GM18519 (cell line): ENCODE measurements at regions not wholly inside any gene's neighbourhood (a gene's known extent, or its start where the extent isn't known, plus 50 kb on each side); places are given as distances from the start of the nearest gene placed in this dataset.

Source experiments
- ATAC-seq: cut with Tn5 transposase; IDR thresholded peaks from one replicate; pipeline ENCODE4 v1.9.1; 2021; ENCODE audit warnings: mild to moderate bottlenecking, moderate library complexity; ENCODE audit not compliant: unreplicated experiment, low FRiP score

DNA sequence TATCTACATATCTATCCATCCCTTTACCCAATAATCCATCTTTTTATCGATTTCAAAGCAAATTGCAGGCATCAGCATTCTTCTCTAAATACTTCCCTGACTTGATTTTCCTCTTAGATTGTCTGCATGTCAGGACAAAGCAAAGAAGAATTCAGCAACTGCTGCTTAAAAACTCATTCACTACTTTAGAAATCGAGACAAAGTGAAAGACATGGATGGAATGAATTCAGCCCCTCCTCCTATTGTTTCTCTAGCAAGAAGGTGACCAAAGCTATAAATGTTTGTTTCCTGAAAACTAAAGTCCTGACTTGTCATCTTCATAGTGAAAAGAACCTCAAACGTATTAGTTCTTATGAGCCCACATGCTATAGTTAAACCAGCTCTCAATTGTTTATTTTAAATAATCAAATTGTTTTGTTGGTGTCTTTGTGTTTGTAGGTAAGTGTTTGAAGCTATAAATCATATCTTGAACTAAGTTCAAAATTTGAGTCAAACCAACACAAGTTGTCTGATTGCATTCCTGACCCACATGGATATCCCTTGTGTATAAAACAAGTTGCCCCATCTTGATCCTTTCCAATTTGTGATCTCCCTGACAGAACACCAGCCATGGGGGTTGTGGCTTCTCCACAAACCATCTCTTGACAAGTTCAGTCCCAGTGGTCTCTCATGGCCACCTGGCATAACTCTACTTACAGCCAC, 58.6 kb upstream of the ARHGAP5 start:
- no peak for ATAC-seq

- no peak for ATAC-seq
Observed at GRCh38 chr14:32019276-32019675, 57.8 kb upstream of the ARHGAP5 start.

GRCh38 chr14:32020882-32021281, 56.2 kb upstream of the ARHGAP5 start:
- no peak for ATAC-seq

GRCh38 chr14:32021341-32021740, 55.8 kb upstream of the ARHGAP5 start:
- no peak for ATAC-seq

DNA sequence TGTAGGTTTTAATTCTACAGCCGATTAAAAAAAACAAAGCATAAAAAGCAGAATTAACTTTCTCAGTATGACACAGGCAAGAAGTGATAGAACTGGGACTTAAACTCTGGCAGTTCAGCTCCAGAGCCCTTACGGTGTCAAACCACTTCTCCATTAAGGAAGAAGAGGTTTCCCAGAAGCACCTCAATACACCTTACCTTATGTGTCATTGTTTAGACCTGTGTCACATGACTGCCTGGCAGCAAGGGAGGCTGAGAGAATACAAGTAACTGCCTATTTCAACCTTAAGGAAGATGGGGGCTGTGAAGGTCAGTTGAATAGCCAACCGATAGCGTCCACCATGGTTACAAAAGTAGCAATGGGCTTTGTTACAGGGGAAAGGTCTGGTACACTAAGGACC, 54.6 kb upstream of the ARHGAP5 start:
- ATAC-seq: no peak

- no peak for ATAC-seq
Observed at GRCh38 chr14:32022938-32023466, 54.1 kb upstream of the ARHGAP5 start.

GRCh38 chr14:32023540-32023939, 53.6 kb upstream of the ARHGAP5 start:
- no peak for ATAC-seq

GRCh38 chr14:32027255-32027939, 49.7 kb upstream of the ARHGAP5 start:
- no peak for ATAC-seq
